ENCODE measurements at regions not wholly inside any gene's neighbourhood (a gene's known extent, or its start where the extent isn't known, plus 50 kb on each side); places are given as distances from the start of the nearest gene placed in this dataset.

DNA sequence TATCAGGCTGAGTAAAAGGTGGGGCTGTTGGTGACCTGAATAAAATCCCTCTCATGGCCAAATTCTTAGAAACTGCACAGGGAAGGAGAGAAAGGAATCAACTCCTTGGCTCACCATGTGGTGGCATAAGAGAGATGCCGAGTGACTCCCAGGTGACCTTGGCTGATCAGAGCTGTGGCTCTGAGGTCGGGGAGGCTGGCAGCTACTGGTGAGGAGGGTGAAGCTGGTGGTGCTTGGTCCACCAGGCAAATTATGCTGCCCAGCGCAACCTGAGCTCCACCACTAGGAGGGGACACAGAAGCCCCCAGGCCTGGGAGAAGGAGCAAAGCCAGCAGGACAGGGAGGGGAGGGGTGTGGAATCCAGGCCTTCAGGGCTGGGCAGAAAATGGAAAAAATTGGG is 111.2 kb upstream of the IL12B start:
- no peak overlapping the region for H3K4me3 ChIP-seq (ENCODE audit: low read length in 2 of 2)
- no peak overlapping the region for H3K27ac ChIP-seq (ENCODE audit: low read length)
- H3K36me3 ChIP-seq (ENCODE audit: control insufficient read depth in 2 of 2, insufficient read depth in 2 of 2, low read length in 2 of 2), result no peaks in the 10 kb centered on the region
- H3K9ac ChIP-seq (ENCODE audit: low read length in 2 of 2), result no peak overlapping the region
- no peaks in the 10 kb centered on the region for H3K4me1 ChIP-seq (ENCODE audit: control insufficient read depth, insufficient read depth, low read length)
- peaks cover 0 to 7% of the 10 kb centered on the region in 2 donors for H3K27me3 ChIP-seq (ENCODE audit: control insufficient read depth in 1 of 2, insufficient read depth in 2 of 2, low read length in 2 of 2)
- H3K9me3 ChIP-seq (ENCODE audit: control insufficient read depth in 2 of 2, low read length in 2 of 2), result no peaks in the 10 kb centered on the region

DNA sequence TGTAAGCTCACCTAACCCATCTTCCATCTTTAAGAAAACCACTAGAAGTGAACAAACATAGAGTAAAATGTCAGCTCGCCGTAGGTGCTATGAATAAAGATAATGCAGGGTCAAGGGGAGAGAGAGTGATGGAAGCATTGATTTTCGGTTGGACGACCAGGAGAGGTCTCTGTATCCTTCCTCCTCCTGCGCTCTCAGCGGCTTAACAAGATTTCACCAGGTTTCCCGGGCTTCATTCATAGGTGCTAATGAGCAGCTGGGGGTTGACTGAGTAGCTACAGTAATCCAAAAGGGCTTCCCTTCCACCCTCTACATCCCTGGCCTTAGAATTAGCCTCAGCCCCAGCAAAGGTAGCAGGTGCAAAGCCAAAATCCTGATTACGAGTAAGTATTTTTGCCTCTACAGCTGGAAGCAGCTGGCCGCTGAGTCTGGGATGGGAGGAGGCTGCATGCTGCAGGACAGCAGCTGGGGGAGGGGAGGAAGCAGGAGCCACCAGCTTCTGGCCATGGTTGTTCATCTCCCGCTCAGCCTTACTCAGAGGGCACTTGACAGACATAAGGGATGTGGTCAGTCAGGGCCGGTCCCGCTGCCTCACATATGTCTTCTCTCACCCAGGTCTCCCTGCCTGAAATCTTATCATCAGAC is 112.0 kb upstream of the IL12B start:
- H3K27me3 ChIP-seq (ENCODE audit: control insufficient read depth in 1 of 2, insufficient read depth in 2 of 2, low read length in 2 of 2), result peaks cover 0 to 5% of the 10 kb centered on the region in 2 donors
- H3K9ac ChIP-seq (ENCODE audit: low read length in 2 of 2), result no peak overlapping the region
- H3K27ac ChIP-seq (ENCODE audit: low read length), result no peak overlapping the region
- H3K4me3 ChIP-seq (ENCODE audit: low read length in 2 of 2), result no peak overlapping the region
- H3K4me1 ChIP-seq (ENCODE audit: control insufficient read depth, insufficient read depth, low read length), result no peaks in the 10 kb centered on the region
- no peaks in the 10 kb centered on the region for H3K36me3 ChIP-seq (ENCODE audit: control insufficient read depth in 2 of 2, insufficient read depth in 2 of 2, low read length in 2 of 2)
- H3K9me3 ChIP-seq (ENCODE audit: control insufficient read depth in 2 of 2, low read length in 2 of 2), result no peaks in the 10 kb centered on the region

DNA sequence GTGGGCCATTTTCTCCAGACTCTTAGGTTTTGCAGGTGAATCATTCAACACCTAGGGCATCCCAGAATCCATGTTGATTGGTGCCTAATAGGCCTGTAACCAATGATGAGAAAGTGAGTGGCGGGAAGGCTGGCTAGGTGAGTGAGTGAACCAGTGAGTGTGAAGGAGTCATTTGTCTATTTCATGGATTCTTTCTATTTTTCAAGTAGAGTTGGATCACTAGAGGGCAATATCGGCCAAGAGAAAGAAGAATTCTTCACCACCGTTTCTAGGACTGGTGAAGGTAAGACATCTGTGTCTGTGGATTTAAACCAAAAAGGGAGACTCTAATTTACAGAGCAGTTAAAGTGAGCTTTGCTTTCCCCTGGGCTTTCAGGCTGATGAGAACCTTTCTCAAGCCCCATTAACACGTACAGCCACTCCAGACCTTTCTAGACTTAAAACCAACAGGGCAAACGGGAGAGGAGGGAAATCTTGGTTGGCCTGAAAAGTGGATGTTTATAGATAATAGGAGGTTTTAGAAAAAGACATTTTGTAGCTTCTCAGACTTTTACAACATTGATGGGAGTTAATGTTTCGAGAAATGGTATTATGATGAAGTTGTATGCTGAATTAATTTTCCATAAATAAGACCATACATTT is 114.3 kb upstream of the IL12B start:
- H3K27ac ChIP-seq (ENCODE audit: low read length), result no peak overlapping the region
- no peaks in the 10 kb centered on the region for H3K9me3 ChIP-seq (ENCODE audit: control insufficient read depth in 2 of 2, low read length in 2 of 2)
- no peak overlapping the region for H3K4me3 ChIP-seq (ENCODE audit: low read length in 2 of 2)
- H3K4me1 ChIP-seq (ENCODE audit: control insufficient read depth, insufficient read depth, low read length), result no peaks in the 10 kb centered on the region
- H3K9ac ChIP-seq (ENCODE audit: low read length in 2 of 2), result no peak overlapping the region
- H3K36me3 ChIP-seq (ENCODE audit: control insufficient read depth in 2 of 2, insufficient read depth in 2 of 2, low read length in 2 of 2), result no peaks in the 10 kb centered on the region
- H3K27me3 ChIP-seq (ENCODE audit: control insufficient read depth in 1 of 2, insufficient read depth in 2 of 2, low read length in 2 of 2), result peaks cover 0 to 5% of the 10 kb centered on the region in 2 donors

DNA sequence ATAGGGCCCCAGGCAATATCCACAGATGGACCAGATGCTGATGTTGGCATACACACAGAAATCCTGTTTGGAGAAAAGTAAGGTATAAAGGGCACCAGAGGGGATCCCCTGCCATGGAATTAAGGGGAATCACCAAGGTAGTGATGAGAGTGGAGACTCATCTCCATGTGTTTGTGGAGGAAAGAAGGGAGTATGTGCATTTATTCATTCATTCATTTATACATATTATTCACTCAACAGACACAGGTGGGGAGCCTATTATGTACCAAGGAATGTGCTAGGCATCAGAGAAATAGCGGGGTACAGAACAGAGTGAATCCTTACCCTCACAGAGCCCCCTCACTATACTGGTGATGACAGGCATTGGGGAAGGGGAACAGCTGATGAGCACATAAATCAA is 116.8 kb upstream of the IL12B start:
- no peak overlapping the region for H3K9ac ChIP-seq (ENCODE audit: low read length in 2 of 2)
- H3K4me1 ChIP-seq (ENCODE audit: control insufficient read depth, insufficient read depth, low read length), result peaks cover 7% of the 10 kb centered on the region
- no peaks in the 10 kb centered on the region for H3K36me3 ChIP-seq (ENCODE audit: control insufficient read depth in 2 of 2, insufficient read depth in 2 of 2, low read length in 2 of 2)
- H3K9me3 ChIP-seq (ENCODE audit: control insufficient read depth in 2 of 2, low read length in 2 of 2), result no peaks in the 10 kb centered on the region
- H3K27ac ChIP-seq (ENCODE audit: low read length), result no peak overlapping the region
- no peak overlapping the region for H3K4me3 ChIP-seq (ENCODE audit: low read length in 2 of 2)
- peaks cover 0 to 3% of the 10 kb centered on the region in 2 donors for H3K27me3 ChIP-seq (ENCODE audit: control insufficient read depth in 1 of 2, insufficient read depth in 2 of 2, low read length in 2 of 2)

DNA sequence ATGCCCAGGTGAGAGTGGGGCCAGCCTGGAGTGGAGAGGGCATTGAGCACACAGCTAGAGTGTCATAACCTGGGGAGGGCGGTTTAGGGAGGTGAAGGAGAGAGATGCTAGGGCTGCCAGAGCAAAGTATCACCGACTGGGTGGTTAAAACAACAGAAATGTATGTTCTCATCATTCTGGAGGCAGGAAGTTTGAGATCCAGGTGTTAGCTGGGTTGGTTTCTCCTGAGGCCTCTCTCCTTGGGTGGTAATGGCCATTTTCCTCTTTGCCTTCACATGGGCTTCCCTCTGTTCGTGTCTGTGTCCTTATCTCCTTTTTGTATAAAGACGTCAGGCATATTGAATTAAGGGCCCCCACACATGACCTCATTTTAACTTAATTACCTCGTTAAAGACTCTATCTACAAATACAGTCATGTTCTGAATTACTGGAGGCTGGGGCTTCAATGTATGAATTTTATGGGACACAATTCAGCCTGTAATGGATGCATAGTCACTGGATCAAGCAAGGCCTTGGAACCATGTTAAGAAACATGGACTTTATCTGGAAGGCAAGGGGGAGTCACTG is 118.6 kb upstream of the IL12B start:
- Histone ChIP-seq H3K9ac (ENCODE audit: low read length in 2 of 2) (no peak overlapping the region), H3K27ac (ENCODE audit: low read length) (no peak overlapping the region), H3K4me3 (ENCODE audit: low read length in 2 of 2) (no peak overlapping the region), H3K4me1 (ENCODE audit: control insufficient read depth, insufficient read depth, low read length) (peaks cover 7% of the 10 kb centered on the region), H3K36me3 (ENCODE audit: control insufficient read depth in 2 of 2, insufficient read depth in 2 of 2, low read length in 2 of 2) (no peaks in the 10 kb centered on the region), H3K9me3 (ENCODE audit: control insufficient read depth in 2 of 2, low read length in 2 of 2) (no peaks in the 10 kb centered on the region), H3K27me3 (ENCODE audit: control insufficient read depth in 1 of 2, insufficient read depth in 2 of 2, low read length in 2 of 2) (peaks cover 0 to 3% of the 10 kb centered on the region in 2 donors)

DNA sequence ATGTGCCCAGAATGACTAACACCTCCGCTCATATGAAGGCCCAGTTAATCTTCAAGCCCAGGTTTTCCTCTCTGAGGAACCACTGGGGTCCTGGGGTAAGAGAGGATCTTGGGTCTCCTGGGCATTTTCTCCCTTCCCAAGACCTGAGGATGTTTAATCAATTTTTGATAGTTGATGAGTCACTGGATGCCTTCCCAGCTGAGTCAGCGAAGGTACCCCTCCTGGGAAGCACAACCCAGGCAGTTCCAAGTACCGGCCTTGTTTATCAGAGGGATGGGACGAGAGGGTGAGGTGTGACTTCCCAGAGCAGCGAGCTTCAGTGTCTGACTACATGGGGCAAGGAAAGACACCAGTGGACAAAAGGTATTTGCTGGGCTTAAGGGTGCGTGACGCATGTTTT is 119.6 kb upstream of the IL12B start:
- Histone ChIP-seq H3K4me1 (ENCODE audit: control insufficient read depth, insufficient read depth, low read length) (peaks cover 7% of the 10 kb centered on the region), H3K9me3 (ENCODE audit: control insufficient read depth in 2 of 2, low read length in 2 of 2) (no peaks in the 10 kb centered on the region), H3K36me3 (ENCODE audit: control insufficient read depth in 2 of 2, insufficient read depth in 2 of 2, low read length in 2 of 2) (no peaks in the 10 kb centered on the region), H3K4me3 (ENCODE audit: low read length in 2 of 2) (no peak overlapping the region), H3K27ac (ENCODE audit: low read length) (no peak overlapping the region), H3K9ac (ENCODE audit: low read length in 2 of 2) (no peak overlapping the region), H3K27me3 (ENCODE audit: control insufficient read depth in 1 of 2, insufficient read depth in 2 of 2, low read length in 2 of 2) (peaks cover 0 to 3% of the 10 kb centered on the region in 2 donors)

DNA sequence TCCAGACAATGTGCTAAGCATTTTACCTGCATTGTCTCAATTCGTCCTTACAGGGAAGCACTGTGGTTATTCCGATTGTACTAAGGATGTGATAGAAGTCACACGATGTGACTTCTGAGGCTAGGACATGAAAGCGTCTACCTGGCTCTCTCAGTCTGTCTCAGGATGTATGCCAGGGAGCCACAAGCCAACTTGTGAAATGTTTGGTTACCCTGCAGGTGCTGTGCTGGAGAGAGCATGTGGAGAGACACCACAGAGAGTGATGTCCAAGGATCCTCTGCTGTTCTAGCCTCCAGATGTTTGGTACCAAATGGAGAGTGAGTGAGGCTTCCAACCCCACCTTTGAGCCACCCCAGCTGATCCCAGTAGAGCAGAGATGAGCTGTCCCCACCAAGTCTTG is 120.1 kb upstream of the IL12B start:
- no peak overlapping the region for H3K4me3 ChIP-seq (ENCODE audit: low read length in 2 of 2)
- no peak overlapping the region for H3K27ac ChIP-seq (ENCODE audit: low read length)
- no peaks in the 10 kb centered on the region for H3K9me3 ChIP-seq (ENCODE audit: control insufficient read depth in 2 of 2, low read length in 2 of 2)
- H3K36me3 ChIP-seq (ENCODE audit: control insufficient read depth in 2 of 2, insufficient read depth in 2 of 2, low read length in 2 of 2), result no peaks in the 10 kb centered on the region
- H3K27me3 ChIP-seq (ENCODE audit: control insufficient read depth in 1 of 2, insufficient read depth in 2 of 2, low read length in 2 of 2), result peaks cover 0 to 3% of the 10 kb centered on the region in 2 donors
- H3K9ac ChIP-seq (ENCODE audit: low read length in 2 of 2), result no peak overlapping the region
- H3K4me1 ChIP-seq (ENCODE audit: control insufficient read depth, insufficient read depth, low read length), result peaks cover 7% of the 10 kb centered on the region

DNA sequence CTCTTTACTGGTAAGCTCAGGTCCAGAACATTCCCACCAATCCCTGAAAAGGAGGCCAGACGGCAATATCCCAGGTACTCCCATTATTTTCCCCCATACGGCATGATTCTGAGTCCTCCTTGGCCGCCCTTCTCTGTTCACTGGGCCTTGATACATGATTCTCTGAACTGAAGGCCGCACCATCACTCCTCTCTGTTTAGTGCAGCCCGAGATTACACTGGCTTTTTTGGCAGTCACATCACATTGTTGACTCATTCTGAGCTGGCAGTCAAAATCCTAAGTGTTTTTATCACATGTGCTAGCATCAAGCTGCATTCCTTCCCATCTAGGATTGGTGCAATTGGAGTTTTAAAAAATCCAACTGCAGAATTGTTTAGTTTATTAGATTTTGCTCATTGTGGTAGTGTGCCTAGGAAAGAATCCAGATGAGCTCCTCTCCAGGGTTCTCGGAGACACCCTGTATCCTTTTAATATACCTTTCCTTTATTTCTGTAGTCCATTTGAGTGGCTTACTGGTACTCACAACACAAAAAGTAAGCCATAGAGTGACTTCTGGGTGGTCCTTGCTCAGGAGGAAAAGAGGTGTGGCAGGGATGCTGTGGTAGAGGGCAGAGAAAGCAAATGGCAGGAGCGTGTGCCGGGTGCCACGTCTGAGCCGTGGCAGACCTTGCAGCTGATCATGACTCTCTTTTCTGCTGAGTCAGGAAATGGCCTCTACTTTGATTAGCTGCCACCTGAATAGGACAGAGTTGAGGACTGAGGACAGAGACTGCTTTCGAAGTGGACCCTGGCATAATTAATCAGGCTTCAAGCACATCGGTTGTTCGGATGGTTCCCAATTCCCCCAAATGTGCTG is 121.1 kb upstream of the IL12B start:
- Histone ChIP-seq H3K27ac (ENCODE audit: low read length) (peak overlapping the region; percentile 18), H3K36me3 (ENCODE audit: control insufficient read depth in 2 of 2, insufficient read depth in 2 of 2, low read length in 2 of 2) (no peaks in the 10 kb centered on the region)

DNA sequence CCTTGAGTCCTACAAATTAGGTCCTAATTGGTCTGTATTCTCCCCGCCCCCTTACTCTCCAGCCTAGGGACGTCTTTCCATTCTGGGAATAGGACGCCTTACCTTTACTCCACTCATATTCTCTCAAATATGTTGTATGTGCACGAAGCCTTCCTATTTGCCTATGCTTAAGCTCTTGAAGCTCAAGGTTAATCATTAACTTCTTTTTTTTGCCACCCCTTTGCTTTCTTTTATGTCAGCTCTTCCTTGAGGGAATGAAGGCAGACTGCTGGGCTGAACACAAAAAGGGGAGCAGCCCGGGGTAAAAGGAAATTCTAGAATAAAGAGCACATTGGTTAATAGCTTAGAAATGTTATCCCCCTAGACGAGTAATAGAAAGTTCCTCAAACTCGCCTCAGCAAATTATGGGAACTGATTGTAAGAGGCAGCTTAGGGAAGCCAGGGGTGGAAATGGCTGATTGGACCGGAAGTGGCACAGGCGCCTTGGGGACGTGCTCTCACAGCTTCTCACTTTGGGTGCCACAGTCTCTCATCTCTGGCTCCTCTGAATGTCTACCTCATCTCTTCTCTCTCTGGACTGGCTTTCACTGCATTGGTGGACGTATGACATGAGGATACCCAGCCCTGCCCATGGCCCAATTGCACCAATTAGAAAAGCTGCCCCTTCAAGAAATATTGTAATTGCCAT is 122.3 kb upstream of the IL12B start:
- H3K4me1 ChIP-seq (ENCODE audit: control insufficient read depth, insufficient read depth, low read length), result peaks cover 7% of the 10 kb centered on the region
- no peak overlapping the region for H3K4me3 ChIP-seq (ENCODE audit: low read length in 2 of 2)
- H3K9me3 ChIP-seq (ENCODE audit: control insufficient read depth in 2 of 2, low read length in 2 of 2), result no peaks in the 10 kb centered on the region
- H3K36me3 ChIP-seq (ENCODE audit: control insufficient read depth in 2 of 2, insufficient read depth in 2 of 2, low read length in 2 of 2), result no peaks in the 10 kb centered on the region
- H3K27ac ChIP-seq (ENCODE audit: low read length), result no peak overlapping the region
- peaks cover 0 to 3% of the 10 kb centered on the region in 2 donors for H3K27me3 ChIP-seq (ENCODE audit: control insufficient read depth in 1 of 2, insufficient read depth in 2 of 2, low read length in 2 of 2)
- no peak overlapping the region for H3K9ac ChIP-seq (ENCODE audit: low read length in 2 of 2)

More for the DNA sequence above, 121.1 kb upstream of the IL12B start:
- Histone ChIP-seq H3K27me3 (ENCODE audit: control insufficient read depth in 1 of 2, insufficient read depth in 2 of 2, low read length in 2 of 2) (peaks cover 0 to 3% of the 10 kb centered on the region in 2 donors), H3K4me1 (ENCODE audit: control insufficient read depth, insufficient read depth, low read length) (peaks cover 7% of the 10 kb centered on the region), H3K9me3 (ENCODE audit: control insufficient read depth in 2 of 2, low read length in 2 of 2) (no peaks in the 10 kb centered on the region), H3K4me3 (ENCODE audit: low read length in 2 of 2) (no peak overlapping the region), H3K9ac (ENCODE audit: low read length in 2 of 2) (no peak overlapping the region)

DNA sequence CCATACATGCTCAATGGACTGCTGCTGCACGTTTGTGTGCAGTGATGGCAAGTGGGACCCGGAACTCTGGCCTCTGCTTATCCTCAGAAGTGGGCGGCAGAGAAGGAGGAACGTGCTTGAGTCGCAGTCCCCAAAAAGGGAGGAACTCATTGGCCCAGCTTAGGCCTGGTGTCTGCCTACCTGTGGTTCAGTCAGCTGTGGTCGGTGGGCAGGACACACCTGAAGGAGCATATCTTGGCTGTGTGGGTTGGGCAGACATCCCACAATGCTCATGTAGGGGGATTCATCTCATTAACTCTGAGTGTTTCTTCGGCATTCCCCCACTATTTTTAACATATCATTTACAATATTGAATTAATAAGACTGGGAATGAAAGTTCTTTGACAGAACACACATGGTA is 122.9 kb upstream of the IL12B start:
- Histone ChIP-seq H3K9ac (ENCODE audit: low read length in 2 of 2) (no peak overlapping the region), H3K27ac (ENCODE audit: low read length) (no peak overlapping the region)

More for the DNA sequence above, 122.9 kb upstream of the IL12B start:
- Histone ChIP-seq H3K36me3 (ENCODE audit: control insufficient read depth in 2 of 2, insufficient read depth in 2 of 2, low read length in 2 of 2) (no peaks in the 10 kb centered on the region), H3K4me1 (ENCODE audit: control insufficient read depth, insufficient read depth, low read length) (peaks cover 7% of the 10 kb centered on the region), H3K27me3 (ENCODE audit: control insufficient read depth in 1 of 2, insufficient read depth in 2 of 2, low read length in 2 of 2) (peaks cover 0 to 3% of the 10 kb centered on the region in 2 donors), H3K9me3 (ENCODE audit: control insufficient read depth in 2 of 2, low read length in 2 of 2) (no peaks in the 10 kb centered on the region), H3K4me3 (ENCODE audit: low read length in 2 of 2) (no peak overlapping the region)

All from stomach smooth muscle (tissue), 2 donors.